ENCODE measurements at regions not wholly inside any gene's neighbourhood (a gene's known extent, or its start where the extent isn't known, plus 50 kb on each side); places are given as distances from the start of the nearest gene placed in this dataset.

- intact Hi-C loops (cut with micrococcal nuclease; ENCODE audit: unreplicated experiment) = loop anchor here (5.0 kb wide), 1 partner anchor 130 kb away; no protein-coding TSS in a partner anchor
- Histone ChIP-seq H3K27ac (ENCODE audit: control insufficient read depth, insufficient read depth) (no peak overlapping the region), H3K79me2 (ENCODE audit: control insufficient read depth, insufficient read depth, low read length) (no peaks in the 10 kb centered on the region), H3K27me3 (replicated peaks in 1 of 2; ENCODE audit: control insufficient read depth in 2 of 2, insufficient read depth in 2 of 2, low read length in 1 of 2) (no peaks in the 10 kb centered on the region), H3K36me3 (ENCODE audit: control insufficient read depth in 2 of 2, insufficient read depth in 2 of 2, low read length in 1 of 2) (no peaks in the 10 kb centered on the region), H2AFZ (ENCODE audit: control insufficient read depth, low read depth, low read length) (no peak overlapping the region), H4K20me1 (ENCODE audit: control insufficient read depth, insufficient read depth) (no peaks in the 10 kb centered on the region), H3K9ac (ENCODE audit: control insufficient read depth, insufficient read depth, low read length) (no peak overlapping the region), H3K4me1 (ENCODE audit: control insufficient read depth, insufficient read depth, low read length) (peaks cover 4% of the 10 kb centered on the region; the same call in 1 of the 2 replicates), H3K9me3 (replicated peaks; ENCODE audit: control insufficient read depth, insufficient read depth, low read length) (no peaks in the 10 kb centered on the region), H3K4me3 (no peak overlapping the region), H3K4me2 (ENCODE audit: control insufficient read depth, insufficient read depth) (no peak overlapping the region)
- DNase-seq (ENCODE audit: low read depth, low spot score) (no peak), FAIRE-seq (no peak), ATAC-seq (no peak)
- TF ChIP-seq POU2F2 (IDR thresholded peaks at IDR 0.05; ENCODE audit: borderline replicate concordance, low read depth, low read length) (no peak), ZNF592 (IDR thresholded peaks at IDR 0.05) (no peak), IKZF2 (IDR thresholded peaks at IDR 0.05) (no peak), MEF2B (IDR thresholded peaks at IDR 0.05; ENCODE audit: partially characterized antibody, poor library complexity, severe bottlenecking) (no peak), SUPT20H (IDR thresholded peaks at IDR 0.05; ENCODE audit: borderline replicate concordance, control insufficient read depth, low read depth, low read length) (no peak), EP300 (IDR thresholded peaks at IDR 0.05; ENCODE audit: borderline replicate concordance in 1 of 2, control insufficient read depth in 1 of 2, low read depth in 2 of 2, low read length in 2 of 2) (no peak), REST (IDR thresholded peaks at IDR 0.05; ENCODE audit: low read depth, low read length) (no peak), LARP7 (IDR thresholded peaks at IDR 0.05) (no peak), KDM1A (IDR thresholded peaks at IDR 0.05; ENCODE audit: borderline replicate concordance) (no peak), SMARCA5 (IDR thresholded peaks at IDR 0.05) (no peak), RAD51 (IDR thresholded peaks at IDR 0.05) (no peak), NRF1 (conservative IDR thresholded peaks at IDR 0.05; ENCODE audit: low read depth, low read length) (no peak)
- CTCF ChIA-PET = interaction anchor here (0.6 to 7.2 kb wide), 27 partner anchors 7 to 238 kb away, joined by 3 to 105 read pairs (median 8); no protein-coding TSS in a partner anchor
- no TSS peak for BruUV-seq (replicated peaks)
- SMC1A ChIA-PET (ENCODE audit: uncharacterized antibody, unreplicated experiment) = interaction anchor here (0.7 to 5.8 kb wide), 26 partner anchors 13 to 244 kb away, joined by 3 to 76 read pairs (median 5); no protein-coding TSS in a partner anchor
- in situ Hi-C loops (cut with MboI) = loop anchor here (5.0 kb wide), 1 partner anchor 240 kb away; no protein-coding TSS in a partner anchor
- POLR2A ChIA-PET = interaction anchor here (0.5 to 2.1 kb wide), 5 partner anchors 10 to 64 kb away, joined by 3 to 6 read pairs (median 4); no protein-coding TSS in a partner anchor
- RAD21 ChIA-PET (ENCODE audit: unreplicated experiment) = interaction anchor here (0.7 to 6.9 kb wide), 15 partner anchors 13 to 240 kb away, joined by 3 to 52 read pairs (median 5); no protein-coding TSS in a partner anchor
- 13% methylated on average over 5 of the region's 5 CpGs for WGBS (ENCODE audit: insufficient coverage, insufficient replicate concordance, low lambda C conversion rate, missing lambda C conversion rate)
These were observed 63.4 kb upstream of the ELOVL5 start for GRCh38 chr6:53412021-53412715.

Measured in GM12878 (cell line).